ENCODE measurements at regions not wholly inside any gene's neighbourhood (a gene's known extent, or its start where the extent isn't known, plus 50 kb on each side); places are given as distances from the start of the nearest gene placed in this dataset.

GRCh38 chr18:66979009-66979408 lies 375.1 kb upstream of the CDH19 start:
- TF ChIP-seq, protein P1, sequence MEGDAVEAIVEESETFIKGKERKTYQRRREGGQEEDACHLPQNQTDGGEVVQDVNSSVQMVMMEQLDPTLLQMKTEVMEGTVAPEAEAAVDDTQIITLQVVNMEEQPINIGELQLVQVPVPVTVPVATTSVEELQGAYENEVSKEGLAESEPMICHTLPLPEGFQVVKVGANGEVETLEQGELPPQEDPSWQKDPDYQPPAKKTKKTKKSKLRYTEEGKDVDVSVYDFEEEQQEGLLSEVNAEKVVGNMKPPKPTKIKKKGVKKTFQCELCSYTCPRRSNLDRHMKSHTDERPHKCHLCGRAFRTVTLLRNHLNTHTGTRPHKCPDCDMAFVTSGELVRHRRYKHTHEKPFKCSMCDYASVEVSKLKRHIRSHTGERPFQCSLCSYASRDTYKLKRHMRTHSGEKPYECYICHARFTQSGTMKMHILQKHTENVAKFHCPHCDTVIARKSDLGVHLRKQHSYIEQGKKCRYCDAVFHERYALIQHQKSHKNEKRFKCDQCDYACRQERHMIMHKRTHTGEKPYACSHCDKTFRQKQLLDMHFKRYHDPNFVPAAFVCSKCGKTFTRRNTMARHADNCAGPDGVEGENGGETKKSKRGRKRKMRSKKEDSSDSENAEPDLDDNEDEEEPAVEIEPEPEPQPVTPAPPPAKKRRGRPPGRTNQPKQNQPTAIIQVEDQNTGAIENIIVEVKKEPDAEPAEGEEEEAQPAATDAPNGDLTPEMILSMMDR (IDR thresholded peaks at IDR 0.05; ENCODE audit: low read depth, low read length, poor library complexity, severe bottlenecking) = no peak
- TF ChIP-seq EZH2phosphoT487 (IDR thresholded peaks at IDR 0.05; ENCODE audit: borderline replicate concordance, low read length) = no peak
